NCI-H446 (cell line): ENCODE measurements at regions not wholly inside any gene's neighbourhood (a gene's known extent, or its start where the extent isn't known, plus 50 kb on each side); places are given as distances from the start of the nearest gene placed in this dataset.
A peak's percentile ranks its signal among the peaks of the same experiment; 100 is the strongest.

ENCODE experiments used
- DNase-seq, 2 experiments: peaks; one replicate each; lab custom pipeline; 2025; lab: John Stamatoyannopoulos, UW

DNA sequence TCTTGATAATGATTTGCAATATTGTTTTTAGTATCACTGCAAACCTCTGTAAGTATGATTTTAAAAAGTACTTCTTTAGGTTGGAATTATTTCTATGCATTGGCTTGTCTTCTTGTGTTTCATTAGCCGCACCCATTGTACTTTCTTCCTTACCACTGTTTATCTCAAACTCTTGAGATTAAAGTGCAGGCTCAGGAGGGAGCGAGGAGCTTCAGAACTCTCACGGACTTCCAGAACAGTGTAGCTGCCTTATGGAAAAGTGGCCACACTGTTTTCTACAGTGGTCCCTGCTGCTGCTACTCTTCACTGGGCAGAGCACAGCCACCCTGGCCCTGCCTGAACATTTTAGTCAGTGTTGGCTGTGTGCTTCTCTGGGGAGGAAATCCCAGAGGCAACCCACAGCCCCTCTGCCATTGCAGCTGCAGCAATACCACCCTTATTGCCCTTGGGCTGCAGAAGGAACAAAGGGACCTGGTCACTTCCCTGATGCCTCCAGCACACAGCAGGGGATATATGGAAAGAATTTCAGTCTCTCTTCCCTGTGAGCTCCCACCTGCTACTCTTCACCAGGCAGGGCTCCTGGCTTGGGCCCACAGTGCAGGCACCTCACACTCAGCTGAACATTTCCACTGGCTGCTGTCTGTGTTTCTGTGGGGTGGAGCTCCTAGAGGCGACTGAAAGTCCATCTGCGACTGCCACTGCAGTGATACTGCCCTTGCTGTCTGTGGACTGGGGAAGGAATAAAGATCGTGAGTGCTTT is 91.7 kb upstream of the MAP3K4 start:
- DNase-seq = no peak

- DNase-seq = no peak
These were observed 79.6 kb upstream of the MAP3K4 start for GRCh38 chr6:160911949-160912348.

- no peak for DNase-seq
These were observed 79.2 kb upstream of the MAP3K4 start for GRCh38 chr6:160912411-160912810.

DNA sequence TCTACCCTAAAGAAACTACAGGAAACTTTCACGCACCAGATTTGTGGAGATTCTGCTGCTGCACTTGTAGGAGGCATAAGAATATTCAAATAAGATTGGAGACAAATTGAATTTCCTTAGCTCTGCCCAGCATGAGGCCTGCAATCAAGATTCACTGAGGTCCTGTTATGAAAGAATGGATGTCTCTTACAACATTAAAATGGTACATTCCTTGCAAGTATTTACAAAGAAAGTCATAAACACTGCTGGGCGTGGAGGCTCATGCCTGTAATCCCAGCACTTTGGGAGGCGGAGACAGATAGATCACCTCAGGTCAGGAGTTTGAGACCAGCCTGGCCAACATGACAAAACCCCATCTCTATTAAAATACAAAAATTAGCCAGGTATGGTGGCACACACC is 74.0 kb upstream of the MAP3K4 start:
- DNase-seq = no peak

GRCh38 chr6:160919723-160920440 is 71.7 kb upstream of the MAP3K4 start:
- DNase-seq = peak in 1 of 2 experiments; percentile 3

GRCh38 chr6:160921095-160921494 is 70.5 kb upstream of the MAP3K4 start:
- DNase-seq = no peak

DNA sequence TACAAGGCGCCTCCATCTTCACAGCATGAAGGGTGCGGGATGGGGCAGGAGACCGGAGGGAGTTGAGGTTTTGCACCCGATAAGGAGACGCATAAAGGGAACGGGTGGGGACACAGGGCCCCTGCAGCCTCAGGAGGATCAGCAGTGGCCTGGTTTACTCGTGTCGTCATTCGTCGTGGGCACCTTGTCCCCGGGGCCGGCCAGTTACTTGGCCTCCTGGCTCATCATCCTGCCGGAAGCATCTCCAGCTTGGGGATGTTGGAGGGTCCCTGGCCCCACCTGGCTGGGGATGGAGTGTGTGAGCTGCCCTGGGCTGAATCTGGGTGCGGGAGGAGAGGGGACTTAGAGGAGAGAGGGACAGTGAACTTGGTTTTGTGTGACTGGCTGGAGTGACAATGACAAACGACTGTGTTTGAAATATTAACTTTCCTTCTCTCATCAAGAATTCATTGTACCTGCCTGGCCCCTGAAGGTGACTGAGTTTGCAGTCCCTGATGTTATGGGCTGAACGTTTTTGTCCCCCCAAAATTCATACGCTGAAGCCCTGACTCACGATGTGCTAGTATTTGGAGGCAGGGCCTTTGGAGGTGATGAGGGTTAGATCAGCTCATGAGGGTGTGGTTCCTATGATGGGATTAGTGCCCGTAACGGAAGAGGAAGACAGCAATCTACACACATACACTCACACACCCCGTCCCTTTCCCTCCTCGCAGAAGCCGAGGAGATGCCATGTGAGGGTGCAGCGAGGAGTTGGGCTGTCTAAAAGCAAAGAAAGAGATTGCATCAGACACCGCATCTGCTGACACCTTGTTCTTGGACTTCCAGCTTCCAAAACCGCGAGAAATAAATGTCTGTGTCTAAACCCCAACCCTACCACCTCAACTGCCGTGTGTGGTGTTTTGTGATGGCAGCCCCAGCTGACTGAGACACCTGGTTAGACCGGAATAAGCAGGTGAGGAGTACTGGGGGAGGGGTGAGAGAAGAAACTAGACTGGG is 65.0 kb upstream of the MAP3K4 start:
- no peak for DNase-seq

- DNase-seq = no peak
These were observed 64.2 kb upstream of the MAP3K4 start for GRCh38 chr6:160927416-160927815.

DNA sequence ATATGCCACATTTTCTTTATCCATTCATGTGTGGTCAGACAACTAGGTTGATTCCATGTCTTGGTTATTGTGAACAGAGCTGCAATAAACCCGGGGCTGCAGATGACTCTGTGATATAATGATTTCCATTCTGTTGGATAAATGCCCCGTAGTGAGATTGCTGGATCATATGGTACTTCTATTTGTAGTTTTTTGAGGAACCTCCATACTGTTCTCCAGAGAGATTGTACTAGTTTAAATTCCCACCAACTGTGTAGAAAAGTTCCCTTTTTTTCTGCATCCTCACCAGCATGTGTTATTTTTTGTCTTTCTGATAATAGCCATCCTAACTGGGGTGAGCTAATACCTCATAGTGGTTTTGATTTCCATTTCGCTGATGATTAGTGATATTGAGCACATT is 62.2 kb upstream of the MAP3K4 start:
- DNase-seq = no peak

DNA sequence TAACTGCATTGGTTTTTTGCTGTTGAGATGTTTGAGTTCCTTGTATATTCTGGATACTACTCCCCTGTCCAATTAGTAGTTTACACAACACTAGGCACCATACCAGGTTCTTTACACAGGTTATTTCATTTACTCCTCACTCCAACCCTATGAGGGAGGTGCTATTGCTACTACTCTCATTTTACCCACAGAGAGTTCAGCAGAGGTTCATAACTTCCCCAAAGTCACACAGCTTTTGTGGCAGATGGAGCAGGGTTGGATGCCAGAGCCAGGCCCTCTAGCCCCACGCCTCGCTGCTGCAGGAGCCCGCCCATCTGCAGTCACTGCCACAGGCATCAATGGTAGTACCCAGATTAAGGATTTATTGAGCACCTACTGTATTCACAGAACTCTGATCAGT is 61.7 kb upstream of the MAP3K4 start:
- DNase-seq = no peak

DNA sequence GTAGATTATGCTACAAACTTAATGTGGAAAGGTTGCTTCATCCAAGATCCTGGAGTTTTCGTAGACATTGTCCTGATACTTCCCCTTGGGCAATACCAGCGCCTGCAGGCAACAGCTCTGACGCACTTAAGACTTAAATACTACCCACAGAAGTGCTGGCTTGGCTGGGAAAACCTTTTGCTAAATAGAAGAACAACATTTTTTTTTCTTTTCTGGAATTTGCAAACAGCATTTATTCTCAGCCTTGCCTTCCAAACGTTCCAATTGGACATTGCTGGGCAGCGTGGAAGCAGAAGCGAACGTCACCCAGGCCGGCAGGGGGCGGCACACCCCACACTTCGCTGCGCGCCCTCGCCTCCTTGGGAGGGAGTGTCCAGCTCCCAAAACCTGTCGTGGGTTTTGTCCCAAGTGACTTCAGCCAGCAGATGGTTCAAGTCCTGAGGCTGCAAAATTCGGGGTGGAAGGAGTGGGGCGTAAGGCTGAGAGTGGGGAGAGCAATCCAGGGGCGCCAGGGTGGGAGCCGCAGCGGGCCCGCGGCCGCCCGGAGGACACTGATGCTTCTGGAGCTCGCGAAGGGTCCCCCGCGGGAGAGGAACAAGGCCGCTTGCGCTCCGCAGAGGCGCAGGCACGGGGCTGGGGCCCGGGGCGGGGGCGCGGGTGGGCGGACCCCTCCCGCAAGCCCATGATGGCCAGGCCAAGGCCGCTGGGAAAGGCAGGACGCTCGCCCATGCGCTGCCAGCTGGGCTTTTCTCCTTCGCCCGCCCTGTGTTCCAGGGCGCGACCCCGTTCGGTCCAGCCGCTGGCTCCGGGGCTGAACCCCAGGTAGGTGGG is 60.8 kb upstream of the MAP3K4 start:
- peak in 1 of 2 experiments; percentile 58 for DNase-seq

GRCh38 chr6:160931378-160932310 is 59.9 kb upstream of the MAP3K4 start:
- DNase-seq = no peak

GRCh38 chr6:160933256-160933655 is 58.3 kb upstream of the MAP3K4 start:
- DNase-seq = no peak

DNA sequence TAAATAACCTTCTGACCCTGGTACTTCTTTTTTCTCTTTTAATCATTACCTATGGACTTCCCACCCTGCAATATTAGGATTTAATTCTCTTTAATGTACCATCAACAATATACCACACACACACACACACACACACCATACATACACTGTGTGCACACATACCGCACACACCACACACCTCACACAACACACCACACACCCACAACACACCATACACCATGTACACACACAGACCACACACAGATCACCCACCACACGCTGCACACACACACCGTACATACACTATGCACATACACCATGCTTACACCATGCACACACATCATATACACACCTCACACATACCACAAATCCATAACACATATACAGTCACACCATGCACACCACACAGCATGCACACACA is 57.4 kb upstream of the MAP3K4 start:
- DNase-seq = no peak

DNA sequence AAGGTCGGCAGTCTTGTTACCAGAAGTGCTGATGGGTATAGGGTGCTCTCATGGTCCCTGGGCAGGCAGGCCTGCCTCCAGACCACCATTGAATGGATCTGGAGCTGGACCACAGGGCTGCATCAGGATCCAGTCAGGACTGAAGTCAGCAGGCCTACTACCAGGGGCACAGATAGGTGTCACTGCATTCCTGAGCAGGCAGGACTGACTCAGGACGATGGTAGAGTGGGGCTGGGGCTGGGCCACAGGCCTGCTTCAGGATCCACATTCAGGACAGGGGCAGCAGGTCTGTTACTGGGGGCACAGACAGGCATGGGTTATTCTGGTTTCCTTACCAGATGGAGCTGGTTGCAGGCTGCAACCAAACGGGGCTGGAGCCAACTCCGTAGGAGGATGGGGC is 51.4 kb upstream of the MAP3K4 start:
- DNase-seq = no peak
